Neural crest cell (in vitro differentiated cells): ENCODE measurements at regions not wholly inside any gene's neighbourhood (a gene's known extent, or its start where the extent isn't known, plus 50 kb on each side); places are given as distances from the start of the nearest gene placed in this dataset.
"Not testable (repeated sequence)": the region's sequence is repeated elsewhere in the genome, so short reads cannot be mapped to it uniquely, and the experiment has no call there.

Experiments
- DNase-seq: peaks from one replicate; pipeline ENCODE4 v3.0.0; 2021; ENCODE audit warnings: low read depth, mixed read lengths, low spot score
- H3K27ac Mint-ChIP-seq: one replicate; pipeline ENCODE4 v1.8.0; 2021; ENCODE audit warnings: mild to moderate bottlenecking, mixed read lengths; ENCODE audit not compliant: unreplicated experiment
- H3K27me3 Mint-ChIP-seq: 2 replicates; pipeline ENCODE4 v1.8.0; 2021; ENCODE audit warnings: low read depth, mild to moderate bottlenecking, mixed read lengths
- H3K36me3 Mint-ChIP-seq: 2 replicates; pipeline ENCODE4 v1.8.0; 2021; ENCODE audit warnings: low read depth, mild to moderate bottlenecking, mixed read lengths
- H3K4me1 Mint-ChIP-seq: 2 replicates; pipeline ENCODE4 v1.8.0; 2021; ENCODE audit warnings: mixed read lengths
- H3K4me3 Mint-ChIP-seq: one replicate; pipeline ENCODE4 v1.8.0; 2021; ENCODE audit warnings: mild to moderate bottlenecking, mixed read lengths
- H3K9me3 Mint-ChIP-seq: 2 replicates; pipeline ENCODE4 v1.8.0; 2021; ENCODE audit warnings: mixed read lengths
- TF ChIP-seq, protein P1 (sequence below): fragments of 200-600 bp; sonication (generic); conservative IDR thresholded peaks from 2 replicates; pipeline ENCODE4 v1.5.0; 2021; ENCODE audit warnings: antibody characterized with exemption, mild to moderate bottlenecking

DNA sequence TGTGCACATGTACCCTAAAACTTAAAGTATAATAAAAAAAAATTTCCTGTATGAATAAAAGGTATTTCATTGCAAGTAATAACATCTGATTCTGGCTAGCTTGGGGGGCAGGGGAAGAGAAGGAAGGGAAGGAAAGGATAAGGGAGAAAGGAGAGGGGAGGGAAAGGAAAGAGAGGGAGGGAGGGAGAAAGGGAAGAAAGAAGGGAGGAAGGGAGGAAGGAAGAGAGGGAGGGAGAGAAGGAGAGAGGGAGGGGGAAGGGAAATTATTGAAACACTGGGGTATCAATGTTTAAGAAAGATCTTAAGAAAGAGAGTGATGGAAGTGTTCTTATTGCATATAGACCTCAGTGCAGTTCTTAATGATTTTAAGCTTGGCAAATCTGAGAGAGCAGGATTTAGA is 129.8 kb upstream of the ZNF366 start:
- H3K4me1 Mint-ChIP-seq = peaks cover 11% of the 10 kb centered on the region
- no peak overlapping the region for H3K4me3 Mint-ChIP-seq
- H3K27me3 Mint-ChIP-seq = no peaks in the 10 kb centered on the region
- H3K27ac Mint-ChIP-seq = no peak overlapping the region
- TF ChIP-seq, protein P1, sequence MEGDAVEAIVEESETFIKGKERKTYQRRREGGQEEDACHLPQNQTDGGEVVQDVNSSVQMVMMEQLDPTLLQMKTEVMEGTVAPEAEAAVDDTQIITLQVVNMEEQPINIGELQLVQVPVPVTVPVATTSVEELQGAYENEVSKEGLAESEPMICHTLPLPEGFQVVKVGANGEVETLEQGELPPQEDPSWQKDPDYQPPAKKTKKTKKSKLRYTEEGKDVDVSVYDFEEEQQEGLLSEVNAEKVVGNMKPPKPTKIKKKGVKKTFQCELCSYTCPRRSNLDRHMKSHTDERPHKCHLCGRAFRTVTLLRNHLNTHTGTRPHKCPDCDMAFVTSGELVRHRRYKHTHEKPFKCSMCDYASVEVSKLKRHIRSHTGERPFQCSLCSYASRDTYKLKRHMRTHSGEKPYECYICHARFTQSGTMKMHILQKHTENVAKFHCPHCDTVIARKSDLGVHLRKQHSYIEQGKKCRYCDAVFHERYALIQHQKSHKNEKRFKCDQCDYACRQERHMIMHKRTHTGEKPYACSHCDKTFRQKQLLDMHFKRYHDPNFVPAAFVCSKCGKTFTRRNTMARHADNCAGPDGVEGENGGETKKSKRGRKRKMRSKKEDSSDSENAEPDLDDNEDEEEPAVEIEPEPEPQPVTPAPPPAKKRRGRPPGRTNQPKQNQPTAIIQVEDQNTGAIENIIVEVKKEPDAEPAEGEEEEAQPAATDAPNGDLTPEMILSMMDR = no peak
- H3K36me3 Mint-ChIP-seq = no peaks in the 10 kb centered on the region
- no peak for DNase-seq
- no peaks in the 10 kb centered on the region for H3K9me3 Mint-ChIP-seq

DNA sequence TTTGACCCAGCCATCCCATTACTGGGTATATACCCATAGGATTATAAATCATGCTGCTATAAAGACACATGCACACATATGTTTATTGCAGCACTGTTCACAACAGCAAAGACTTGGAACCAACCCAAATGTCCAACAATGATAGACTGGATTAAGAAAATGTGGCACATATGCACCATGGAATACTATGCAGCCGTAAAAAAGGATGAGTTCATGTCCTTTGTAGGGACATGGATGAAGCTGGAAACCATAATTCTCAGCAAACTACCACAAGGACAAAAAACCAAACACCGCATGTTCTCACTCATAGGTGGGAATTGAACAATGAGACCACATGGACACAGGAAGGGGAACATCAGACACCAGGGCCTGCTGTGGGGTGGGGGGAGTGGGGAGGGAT is 129.4 kb upstream of the ZNF366 start:
- H3K27ac Mint-ChIP-seq, H3K36me3 Mint-ChIP-seq, H3K9me3 Mint-ChIP-seq, H3K27me3 Mint-ChIP-seq, DNase-seq, H3K4me3 Mint-ChIP-seq: not testable (repeated sequence)
- H3K4me1 Mint-ChIP-seq = peaks cover 11% of the 10 kb centered on the region

DNA sequence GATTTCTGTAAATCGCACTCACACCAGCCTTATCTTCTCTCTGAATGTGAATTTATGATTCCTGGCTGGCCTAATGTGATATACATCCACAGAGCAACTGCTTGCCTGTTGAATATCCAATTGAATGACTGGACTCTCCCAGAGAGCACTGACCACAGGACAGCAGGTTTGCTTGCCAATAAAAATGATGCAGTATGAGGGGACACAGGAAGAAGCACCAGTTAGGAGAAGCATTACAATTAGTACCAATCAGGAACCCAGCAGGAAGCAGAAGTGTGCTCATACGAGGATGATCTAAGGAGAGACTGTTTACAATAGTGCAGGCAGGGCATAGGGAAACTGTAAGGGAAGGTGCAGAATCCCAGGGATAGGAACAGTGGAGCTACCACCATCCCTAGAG is 127.2 kb upstream of the ZNF366 start:
- H3K27me3 Mint-ChIP-seq = no peaks in the 10 kb centered on the region
- no peak for DNase-seq
- H3K4me3 Mint-ChIP-seq = no peak overlapping the region
- H3K4me1 Mint-ChIP-seq = peaks cover 11% of the 10 kb centered on the region
- no peaks in the 10 kb centered on the region for H3K36me3 Mint-ChIP-seq
- H3K9me3 Mint-ChIP-seq = no peaks in the 10 kb centered on the region
- TF ChIP-seq, protein P1 = no peak
- no peak overlapping the region for H3K27ac Mint-ChIP-seq

DNA sequence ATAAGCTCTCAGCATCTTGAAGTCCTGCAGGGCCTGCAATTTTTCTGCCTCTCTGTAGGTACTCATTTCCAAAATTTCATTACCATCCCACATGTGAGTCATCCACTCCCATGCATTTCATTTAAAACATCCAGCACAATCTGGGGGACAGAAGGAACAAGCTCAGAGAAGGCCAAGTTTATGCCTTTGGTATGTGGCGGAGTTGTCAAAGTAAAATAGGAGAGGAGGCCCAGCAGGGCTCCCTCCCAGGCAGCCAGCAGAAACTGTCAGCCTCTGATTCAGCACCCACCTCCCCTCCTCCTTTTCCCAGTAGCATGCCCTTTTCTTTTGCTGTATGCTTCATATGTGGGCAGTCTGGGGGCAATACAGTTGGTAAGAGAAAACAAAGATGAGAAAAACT is 126.4 kb upstream of the ZNF366 start:
- Mint-ChIP-seq H3K27ac (no peak overlapping the region), H3K4me1 (peaks cover 11% of the 10 kb centered on the region), H3K27me3 (no peaks in the 10 kb centered on the region), H3K36me3 (no peaks in the 10 kb centered on the region), H3K4me3 (no peak overlapping the region), H3K9me3 (no peaks in the 10 kb centered on the region)
- TF ChIP-seq, protein P1 = no peak
- DNase-seq = no peak

DNA sequence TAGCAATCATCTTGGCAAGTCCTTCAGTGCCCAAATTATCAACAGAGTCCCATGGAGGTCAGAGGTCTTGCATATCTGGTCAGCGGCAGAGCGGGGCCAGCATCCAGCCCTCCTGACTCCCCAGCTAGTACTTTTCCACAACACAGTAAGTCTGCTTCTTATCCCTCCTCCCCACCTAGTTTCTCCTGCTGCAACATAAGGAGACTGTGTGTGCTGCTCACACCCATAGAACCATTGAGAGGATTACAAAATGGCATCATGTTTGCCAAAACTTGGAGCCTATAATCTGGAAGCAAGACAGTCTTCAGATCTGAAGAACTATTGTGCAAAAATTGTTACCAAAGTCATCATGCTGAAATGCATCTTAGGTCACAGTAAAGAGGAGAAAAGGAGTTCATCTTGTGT is 125.8 kb upstream of the ZNF366 start:
- TF ChIP-seq, protein P1 = no peak
- Mint-ChIP-seq H3K9me3 (no peaks in the 10 kb centered on the region), H3K4me1 (peaks cover 11% of the 10 kb centered on the region), H3K27me3 (no peaks in the 10 kb centered on the region), H3K4me3 (no peak overlapping the region), H3K27ac (no peak overlapping the region), H3K36me3 (no peaks in the 10 kb centered on the region)
- no peak for DNase-seq

DNA sequence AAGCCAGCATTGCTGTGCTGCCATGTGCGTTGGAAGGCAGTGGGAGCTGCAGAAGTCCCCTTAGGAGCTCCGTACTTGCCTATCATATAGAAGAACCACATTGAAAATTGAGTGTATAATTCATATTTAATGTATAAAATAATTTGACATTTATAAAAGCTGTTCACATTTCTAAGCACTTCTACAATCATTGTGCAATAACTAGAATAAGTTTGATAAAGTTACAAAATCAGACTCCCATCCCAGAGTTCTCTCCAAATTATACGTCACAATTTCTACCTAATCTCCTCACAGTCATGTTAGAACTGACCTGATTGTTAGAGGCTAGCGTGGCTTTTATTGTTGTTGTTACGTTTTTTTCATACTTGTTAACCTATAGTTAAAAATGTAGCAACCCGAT is 123.5 kb upstream of the ZNF366 start:
- H3K27ac Mint-ChIP-seq = no peak overlapping the region
- H3K4me1 Mint-ChIP-seq = peaks cover 11% of the 10 kb centered on the region
- no peaks in the 10 kb centered on the region for H3K9me3 Mint-ChIP-seq
- no peaks in the 10 kb centered on the region for H3K27me3 Mint-ChIP-seq
- H3K36me3 Mint-ChIP-seq = no peaks in the 10 kb centered on the region
- TF ChIP-seq, protein P1 = no peak
- DNase-seq = no peak
- no peak overlapping the region for H3K4me3 Mint-ChIP-seq
